SHP77 treated with DMSO at 0.1 percent for 48 hours (cell line): ENCODE measurements at regions not wholly inside any gene's neighbourhood (a gene's known extent, or its start where the extent isn't known, plus 50 kb on each side); places are given as distances from the start of the nearest gene placed in this dataset.

Source experiments
- DNase-seq: peaks from one replicate; lab custom pipeline; 2025; lab: John Stamatoyannopoulos, UW

DNA sequence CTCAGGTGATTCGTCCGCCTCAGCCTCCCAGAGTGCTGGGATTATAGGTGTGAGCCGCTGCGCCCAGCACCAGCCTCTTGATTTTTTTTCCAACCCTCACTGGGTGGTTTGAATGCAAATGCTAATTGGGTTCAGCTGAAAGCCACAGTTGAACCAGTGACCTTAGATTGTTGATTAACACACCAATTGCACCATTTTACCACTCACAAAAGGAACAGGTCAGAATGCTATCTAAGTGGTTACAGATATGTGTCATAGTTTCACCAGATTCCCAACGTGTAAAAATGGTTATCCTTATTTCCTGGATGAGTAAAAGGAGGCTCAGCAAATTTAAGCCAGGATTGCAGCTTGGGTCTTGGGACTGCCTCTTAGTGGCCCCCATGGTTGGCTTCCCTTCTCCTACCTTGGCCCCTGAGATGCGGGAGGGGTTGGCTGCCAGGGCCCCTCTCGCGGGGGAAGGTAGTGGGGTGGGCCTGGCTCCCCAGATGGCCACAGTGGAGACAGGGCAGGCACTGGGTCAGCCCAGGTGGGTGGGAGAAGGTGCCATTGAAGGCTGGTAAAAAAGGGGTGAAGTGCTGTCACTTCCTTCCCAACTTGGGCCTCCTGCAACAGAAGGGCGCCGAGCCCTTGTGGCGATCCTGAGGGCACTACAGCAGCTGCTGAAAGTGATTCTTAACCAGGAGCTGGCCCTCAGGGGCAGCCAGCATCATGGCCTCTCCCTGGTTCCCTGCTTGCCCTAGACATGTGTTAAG, 164.9 kb upstream of the HAAO start:
- no peak for DNase-seq

DNA sequence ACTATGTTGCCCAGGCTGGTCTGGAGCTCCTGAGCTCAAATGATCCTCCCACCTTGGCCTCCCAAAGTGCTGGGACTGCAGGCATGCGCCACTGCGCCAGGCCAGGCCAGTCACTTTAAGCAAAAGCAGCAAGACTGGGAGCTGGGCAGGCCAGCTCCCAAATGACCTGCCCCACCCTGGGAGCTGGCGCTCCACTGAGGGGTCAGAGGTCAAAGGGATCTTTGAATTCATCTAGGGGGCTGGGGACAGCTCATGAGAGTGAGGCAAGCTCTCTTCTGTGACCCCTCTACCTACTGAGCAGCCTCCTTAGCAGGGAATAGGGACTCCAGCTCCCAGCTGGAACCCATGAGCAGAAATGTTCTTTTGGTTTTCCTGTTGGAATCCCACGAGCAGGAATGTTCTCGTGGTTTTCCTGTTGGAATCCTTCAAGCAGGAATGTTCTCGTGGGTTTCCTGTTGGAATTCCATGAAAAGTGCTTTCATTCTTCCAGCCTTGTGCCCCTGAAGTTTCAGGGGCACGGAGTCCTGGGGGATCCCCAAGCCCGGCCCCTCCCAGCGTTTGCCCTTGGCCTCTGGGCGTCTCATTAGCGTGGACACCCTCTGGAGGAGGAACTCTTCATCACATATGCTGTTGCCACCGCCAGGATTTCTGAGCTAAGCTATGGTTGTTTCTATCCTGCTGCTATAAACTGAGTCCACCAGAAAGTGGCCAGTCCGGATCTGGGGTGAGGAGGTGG, 162.0 kb upstream of the HAAO start:
- no peak for DNase-seq

DNA sequence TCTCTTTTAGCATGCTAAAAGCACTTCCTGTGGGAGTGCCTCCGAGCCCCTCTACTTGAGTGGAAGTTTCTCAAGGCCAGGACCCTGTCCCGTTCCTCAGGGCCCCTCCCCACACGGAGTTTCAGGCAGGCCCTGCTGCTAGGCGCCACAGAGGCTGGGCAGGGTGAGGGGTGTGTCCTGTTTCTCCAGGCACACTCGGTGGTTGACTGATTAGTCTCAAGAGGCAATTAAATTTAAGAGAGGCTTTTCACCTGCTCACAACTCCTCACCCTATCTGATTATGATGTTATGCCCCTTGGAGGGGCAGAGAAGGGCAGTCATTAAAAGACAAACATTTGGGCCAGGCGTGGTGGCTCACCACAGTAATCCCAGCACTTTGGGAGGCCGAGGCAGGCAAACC, 160.8 kb upstream of the HAAO start:
- no peak for DNase-seq

DNA sequence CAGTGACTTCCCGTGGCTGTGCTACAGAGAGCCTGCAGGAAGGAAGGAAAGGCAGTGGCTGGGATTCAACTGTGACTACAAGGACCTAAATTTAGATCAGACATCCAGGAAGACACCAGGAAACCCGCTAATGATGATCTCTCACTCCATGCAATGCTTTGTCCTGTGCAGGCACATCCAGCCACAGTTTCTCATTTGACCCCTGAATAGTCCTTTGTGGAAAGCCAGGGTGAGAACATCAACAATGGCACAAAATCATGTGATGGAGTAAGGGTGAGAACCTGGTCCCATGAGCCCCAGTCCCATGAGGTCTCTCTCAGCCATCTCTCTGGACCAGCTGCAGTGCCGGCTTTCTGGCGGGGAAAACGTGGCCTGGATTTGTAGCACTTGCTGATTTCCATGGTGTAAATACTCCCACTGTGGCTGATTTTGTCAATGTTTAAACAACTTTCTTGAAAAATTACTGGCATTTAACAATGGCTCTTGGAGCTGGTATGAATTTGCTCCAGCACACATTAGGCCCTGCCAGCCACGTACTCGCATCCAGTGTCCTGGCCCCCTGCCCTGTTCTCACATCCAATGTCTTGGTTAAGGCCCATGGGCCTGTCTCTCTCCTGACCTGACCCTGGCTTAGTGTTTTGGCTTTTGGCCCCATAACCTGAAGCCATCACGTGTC, 159.0 kb upstream of the HAAO start:
- DNase-seq, result no peak

DNA sequence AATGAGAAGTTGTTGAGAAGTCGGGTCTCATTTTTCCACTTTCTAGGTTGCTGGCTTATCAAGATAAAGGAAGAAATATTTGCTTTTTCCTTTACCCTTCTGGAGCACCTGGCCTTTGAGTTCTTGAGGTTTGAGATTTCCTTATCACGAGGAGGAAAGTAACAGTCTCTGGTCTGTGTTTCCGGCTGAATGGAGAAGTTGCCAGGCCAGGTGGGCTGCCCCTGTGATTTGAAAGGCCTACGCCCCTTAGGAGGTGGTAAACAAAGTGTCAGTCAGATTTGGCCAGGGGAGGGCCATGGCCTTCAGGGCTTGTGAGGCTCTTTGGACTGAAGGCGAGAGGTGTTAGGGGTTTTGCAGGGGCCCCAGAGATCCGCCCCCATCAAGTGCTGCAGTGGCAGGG, 156.7 kb upstream of the HAAO start:
- no peak for DNase-seq

DNA sequence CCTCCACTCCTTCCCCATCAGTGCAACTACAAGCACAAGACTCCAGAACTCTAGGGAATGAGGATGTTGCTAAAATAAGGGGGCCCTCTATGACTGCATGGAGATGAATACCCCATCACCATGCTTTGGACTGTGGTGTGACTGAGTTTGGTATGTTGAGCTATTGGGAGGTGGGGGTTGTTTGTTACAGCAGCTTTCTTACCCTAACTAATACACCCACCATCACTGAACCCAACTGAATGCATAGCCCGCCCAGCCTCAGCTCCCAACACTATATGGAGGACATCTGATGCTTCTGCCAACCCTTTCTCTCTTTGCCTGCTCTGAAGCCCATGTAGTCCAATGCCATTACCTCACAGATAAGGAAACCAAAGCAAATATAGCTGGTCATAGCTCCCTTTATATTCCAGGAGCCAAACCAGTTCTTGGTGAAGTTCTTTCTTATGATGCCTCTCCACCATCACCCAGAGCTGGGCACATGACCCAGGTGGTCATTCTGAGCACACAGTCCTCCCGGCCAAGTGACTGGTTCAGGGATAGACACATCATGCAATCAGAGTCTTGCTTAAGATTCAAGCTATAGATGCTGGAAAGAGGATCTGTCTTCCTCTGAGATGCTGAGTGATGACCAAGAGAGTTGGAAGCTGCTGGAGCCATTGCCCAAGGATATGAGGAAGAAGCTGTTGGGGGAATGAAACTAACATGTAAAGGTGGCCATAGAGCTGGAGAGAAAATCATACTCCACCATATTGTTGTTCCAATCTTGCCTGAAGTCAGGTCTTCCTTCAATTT, 155.6 kb upstream of the HAAO start:
- DNase-seq, result no peak

DNA sequence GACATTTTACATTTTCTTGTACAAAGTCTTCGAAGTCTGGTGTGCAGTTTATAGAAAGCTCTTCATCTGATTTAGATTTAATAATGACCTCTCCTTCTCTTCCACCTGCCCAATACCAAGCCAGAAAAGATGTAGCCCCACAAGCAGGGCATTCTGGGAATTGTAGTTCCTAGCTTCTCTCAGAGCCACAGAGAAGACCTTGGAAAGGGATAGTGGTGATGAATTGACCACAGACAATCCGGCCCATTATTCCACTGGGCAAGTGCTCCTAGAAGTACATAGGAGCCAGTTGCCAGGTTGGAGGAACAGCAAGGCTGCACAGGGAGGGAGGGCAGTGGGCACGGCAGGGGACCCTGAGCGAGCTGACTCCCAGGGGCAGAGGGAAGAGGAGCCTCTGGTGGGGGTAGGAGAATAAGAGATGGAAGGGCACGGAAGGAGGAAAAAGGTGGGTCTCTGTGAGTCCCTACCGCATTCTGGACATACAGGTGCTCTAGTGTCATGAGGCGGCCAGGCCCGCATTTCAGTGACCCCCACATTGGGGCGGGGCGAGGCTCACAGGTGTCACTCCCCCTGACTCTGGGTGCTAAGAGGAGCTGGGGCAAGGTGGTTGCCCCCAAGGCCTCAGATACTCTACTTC, 152.5 kb upstream of the HAAO start:
- DNase-seq, result no peak

DNA sequence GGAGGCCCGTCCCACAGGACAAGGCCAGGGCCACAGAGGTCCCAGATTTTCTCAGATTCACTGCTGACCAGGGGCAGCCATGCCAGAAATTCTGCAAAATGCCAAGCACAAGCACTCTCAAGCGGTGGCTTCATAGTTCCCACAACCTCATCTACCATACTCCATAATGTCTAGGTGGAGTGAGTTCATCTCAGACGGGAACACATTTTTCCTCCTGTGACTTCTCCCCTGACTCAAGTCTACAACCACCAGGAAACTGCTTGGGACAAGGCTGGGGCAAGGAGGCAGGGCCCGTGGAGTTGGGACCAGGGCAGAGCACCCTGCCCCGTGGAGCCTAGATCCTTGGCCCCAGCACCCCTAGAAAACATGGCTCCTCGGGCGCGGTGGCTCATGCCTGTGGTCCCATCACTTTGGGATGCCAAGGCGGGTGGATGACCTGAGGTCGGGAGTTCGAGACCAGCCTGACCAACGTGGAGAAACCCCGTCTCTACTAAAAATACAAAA, 150.7 kb upstream of the HAAO start:
- no peak for DNase-seq

DNA sequence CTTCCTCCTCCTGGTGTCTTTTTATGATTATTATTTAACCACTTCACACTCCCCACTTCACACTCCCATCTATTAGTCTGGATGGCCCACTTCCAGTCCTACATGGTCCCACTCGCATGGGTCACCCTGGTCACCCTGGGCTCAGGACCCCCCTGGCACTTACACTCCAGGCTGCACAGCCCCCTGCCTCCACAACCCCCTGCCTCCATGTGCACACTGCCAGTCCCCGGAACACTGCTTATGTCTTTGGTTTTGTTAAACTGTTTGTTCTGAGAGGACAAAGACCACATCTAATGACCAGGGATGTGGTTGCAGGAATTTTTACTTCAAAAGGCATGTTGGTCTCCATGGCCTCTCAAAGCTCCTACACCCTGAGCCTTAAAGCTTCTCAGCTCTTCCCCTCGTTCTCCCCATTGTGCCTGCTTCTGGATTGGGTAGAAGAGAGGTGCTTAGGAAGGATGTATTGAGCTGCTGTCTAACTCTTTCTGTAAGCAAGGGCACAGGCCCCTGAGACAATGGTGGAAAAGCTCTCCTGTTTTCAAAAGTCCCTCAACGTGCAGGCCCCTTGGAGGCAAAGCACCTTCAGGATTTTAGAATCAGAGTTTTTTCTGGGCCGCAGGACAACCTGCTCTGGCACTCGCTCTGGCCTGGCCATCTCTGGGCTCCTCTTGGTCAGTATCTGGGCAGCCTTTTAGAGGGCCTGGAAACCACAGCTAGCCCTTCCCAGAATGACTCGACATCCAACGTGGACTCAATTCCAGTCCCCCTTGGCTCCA, 150.0 kb upstream of the HAAO start:
- no peak for DNase-seq

DNA sequence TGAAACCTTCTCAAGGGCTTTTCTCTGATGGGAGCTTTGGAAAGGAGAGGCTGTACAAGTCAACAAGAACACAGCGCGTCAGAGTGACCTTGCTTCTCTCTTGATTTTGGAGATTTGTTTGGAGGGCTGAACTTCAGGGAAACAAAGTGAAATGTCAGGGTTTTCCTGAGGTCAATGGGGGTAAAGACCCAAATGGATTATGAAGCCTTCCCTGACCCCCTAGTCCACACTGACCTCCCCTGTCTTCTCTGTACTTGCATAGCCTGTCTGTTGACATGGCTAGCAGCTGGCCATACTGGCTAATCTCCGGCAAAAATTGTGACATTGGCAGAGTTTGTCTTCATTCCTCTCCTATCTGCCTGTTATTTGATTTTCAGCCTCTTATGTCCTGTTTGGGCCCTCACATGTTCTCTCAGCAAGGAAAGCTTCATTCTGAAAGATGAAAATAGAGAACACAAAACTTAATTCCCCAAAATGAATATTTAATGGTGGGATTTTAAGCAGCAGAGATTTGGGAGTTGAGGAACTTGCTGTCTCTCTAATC, 149.3 kb upstream of the HAAO start:
- no peak for DNase-seq

DNA sequence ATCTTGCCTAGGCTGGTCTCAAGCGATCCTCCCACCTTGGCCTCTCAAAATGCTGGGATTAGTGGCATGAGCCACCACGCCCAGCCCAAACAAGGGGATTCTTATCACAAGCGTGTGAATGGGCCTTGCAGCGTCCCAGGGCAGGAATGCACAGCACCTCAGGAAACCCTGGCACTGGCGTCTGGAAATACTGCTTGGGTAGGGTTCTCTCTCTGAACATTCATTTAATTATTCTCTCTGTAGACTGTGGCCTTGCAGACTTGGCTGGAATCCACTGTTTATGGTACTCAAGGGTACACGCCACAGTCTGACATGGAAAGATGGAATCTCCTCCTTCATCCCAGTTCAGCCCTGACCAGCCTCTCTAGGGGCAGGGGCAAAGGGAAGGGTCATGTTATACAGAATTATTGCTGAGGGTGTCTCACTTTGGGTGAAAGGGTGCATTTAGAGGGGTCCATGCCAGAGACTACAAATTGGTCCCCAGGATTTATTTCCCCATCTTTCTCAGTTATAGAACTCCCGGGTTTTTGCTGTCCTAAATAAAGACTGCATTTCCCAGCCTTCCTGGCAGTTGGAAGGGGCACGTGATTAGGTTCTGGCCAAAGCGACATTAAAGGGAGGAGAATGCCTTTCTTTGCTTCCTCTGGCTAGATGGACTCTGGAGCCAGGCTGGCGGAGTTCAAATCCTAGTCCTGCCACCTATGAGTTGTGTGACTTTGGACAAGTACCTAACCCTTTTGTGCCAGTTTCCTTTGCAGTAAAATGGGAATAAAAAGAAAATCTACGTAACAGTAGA, 147.2 kb upstream of the HAAO start:
- DNase-seq, result no peak

DNA sequence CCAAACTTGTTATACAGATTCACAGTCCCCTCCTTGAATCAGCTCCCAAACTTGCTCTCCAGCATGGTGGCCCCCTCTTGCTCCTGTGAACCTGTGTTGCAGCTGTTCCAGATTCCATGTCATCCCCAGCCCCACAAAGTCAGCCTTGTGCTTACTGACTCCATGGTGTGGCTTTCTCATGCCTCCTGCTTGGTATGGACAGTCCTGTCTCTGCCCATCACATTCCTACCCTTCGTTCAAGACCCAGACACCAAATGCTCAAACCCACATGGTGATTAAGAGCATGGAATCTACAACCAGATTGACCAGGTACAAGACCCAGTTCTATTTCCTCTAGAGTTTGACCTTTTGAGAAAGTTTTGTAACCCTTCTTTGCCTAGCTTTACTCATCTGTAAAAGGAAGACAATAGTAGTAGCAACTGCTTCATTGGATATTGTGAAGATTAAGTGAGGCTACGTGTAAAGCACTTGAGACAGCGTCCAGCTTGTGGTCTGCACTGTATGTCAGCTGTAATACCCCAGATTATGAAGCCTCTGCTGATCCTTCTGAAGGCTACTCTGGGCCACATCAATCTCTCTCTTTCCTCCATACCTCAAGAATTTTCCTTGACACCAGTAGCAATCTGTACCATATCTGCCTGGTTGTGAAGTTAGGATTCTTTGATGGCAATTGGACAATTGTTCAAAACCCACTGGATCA, 146.4 kb upstream of the HAAO start:
- DNase-seq, result no peak

DNA sequence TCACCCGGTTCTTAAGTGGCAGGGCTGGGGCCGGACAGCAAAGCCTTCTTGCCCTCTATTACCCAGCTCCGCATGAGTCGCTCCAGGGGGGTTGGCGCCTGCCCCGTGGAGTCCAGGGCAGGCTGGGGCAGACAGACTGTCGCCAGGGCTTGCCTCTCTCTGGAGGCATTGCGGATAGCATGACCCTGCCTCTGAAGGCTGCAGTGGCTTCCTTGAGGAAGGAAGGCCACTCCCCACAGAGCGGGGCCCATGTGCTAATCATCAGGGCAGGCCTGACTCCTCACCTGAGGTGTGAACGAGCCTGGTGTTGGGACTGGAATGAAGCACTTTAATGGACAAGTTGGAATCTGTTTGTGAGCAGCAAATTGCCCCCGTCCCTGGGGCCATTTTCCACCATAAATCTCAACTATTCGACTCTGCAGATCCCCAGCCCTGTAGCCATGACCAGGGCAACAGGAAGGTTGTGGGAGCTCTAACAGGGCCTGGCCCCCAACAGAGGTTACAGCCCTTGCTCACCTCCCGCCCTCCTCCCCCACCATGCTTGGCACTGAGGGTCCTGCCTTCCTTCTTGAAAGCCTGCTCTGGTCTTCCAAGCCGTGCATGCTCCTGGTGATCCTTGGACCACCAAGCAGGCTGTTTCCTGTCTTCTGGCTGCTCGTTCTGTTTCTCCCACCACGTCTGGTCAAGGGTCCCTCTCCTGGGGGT, 144.9 kb upstream of the HAAO start:
- no peak for DNase-seq

DNA sequence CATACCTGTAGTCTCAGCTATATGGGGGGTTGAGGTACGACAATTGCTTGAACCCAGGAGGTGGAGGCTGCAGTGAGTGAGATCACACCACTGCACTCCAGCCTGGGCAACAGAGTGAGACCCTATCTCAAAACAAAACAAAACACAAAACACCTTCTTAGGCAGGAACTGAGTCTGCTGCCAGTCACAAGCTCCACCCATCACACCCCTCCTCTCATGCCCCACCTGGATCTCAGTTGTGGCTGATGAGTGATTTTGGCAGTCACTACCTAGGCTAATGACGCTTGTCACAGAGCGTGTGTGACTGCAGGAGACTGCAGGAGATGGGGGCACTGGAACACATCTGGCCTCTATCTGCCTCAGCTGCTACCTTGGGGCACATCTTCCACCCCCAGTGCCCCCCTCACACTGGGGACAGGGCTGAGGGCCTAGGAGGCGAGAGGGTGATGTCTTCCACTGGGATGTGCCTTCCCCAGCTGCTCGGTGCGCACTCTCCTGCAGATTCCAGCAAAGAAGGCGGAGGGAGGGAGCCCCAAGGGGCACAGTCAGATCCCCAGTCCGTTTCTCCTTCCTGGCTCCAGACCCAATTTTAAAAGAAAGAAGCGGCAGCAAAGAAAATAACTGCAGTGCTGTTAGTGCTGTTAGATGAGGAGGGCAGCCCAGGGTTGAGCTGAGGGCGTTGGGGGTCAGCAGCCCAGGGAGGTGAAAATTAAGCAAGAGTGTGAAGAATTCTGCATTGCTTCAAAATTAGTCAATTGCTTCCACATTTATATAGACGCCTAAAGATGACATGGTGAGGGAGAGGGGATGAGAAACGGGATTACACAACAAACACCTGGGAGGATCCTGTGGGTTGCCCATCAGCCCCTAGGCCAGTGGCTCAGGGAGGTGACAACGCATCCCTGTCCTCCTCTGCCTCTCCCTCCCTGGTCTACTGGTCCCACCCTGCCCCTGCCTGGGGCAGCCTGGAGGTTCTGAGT, 143.6 kb upstream of the HAAO start:
- no peak for DNase-seq

DNA sequence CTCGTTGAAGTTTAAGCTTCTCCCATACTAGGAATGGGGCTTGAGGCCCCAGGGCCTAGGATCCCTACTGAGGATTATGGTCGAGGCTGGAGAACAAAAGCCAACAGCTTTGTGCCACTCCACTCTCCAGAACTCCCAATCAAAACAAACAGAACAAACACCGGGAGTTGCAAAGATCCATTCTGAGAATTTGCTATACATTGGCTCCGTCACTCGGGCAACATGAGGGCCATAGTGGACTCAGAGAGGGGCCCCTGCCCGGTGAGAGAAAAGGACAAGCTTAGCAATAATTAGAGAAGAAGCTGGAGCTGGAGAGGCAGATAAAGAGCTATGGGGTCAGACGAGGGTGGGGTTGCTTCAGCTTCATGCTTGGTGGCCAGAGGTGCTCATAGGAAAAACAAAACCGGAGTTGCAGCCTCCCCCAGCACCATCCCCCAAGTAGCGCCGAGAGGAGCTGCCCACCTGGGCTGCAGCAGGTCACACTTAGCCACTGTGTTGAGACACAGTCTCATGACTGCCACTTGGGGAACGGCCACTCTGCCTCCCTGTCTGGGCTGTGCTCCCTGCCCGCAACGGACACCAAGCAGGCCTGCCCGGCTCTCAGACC, 142.3 kb upstream of the HAAO start:
- no peak for DNase-seq

DNA sequence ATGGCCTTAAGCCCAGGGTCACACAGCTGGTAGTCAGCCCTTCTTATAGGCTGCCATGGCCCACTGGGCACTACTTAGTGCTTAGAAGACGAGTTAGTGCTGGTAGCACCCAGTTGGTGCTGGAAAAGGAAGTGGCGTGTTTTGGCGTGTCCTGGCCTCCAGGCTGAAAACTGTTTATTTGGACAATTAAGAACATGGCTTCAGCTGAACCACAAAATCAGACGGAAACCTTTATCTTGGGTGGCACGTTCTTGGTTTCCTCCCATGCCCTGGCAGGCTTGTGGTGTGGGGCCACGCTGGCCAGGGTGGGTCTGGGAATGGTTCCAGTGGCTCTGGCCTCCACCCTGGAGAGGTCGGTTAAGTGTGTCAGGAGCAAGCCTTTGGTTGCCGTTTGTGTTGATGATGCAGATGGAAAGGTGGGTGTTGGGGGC, 141.5 kb upstream of the HAAO start:
- no peak for DNase-seq
